A549 (cell line): ENCODE measurements at regions not wholly inside any gene's neighbourhood (a gene's known extent, or its start where the extent isn't known, plus 50 kb on each side); places are given as distances from the start of the nearest gene placed in this dataset.

Experiments
- ATAC-seq, 2 experiments: fragments of 200-7000 bp in 1 of 2; fragments of >200 bp in 1 of 2; cut with Nextera tagmentation in 1 of 2; cut with Tn5 transposase in 1 of 2; 3 replicates each; pipeline versions ENCODE4 v1.8.0 to v1.9.1; 2018 to 2020; ENCODE audit warnings: mild to moderate bottlenecking in 1 of 2, moderate library complexity in 1 of 2
- CTCF ChIA-PET: fragments of 300-600 bp; sonication (Branson Sonifier 250); formaldehyde crosslinking; extraction: SDS; loops from one replicate; lab custom pipeline; 2021; ENCODE audit warnings: antibody characterized with exemption, inconsistent platforms; lab: Yijun Ruan, JAX
- POLR2A ChIA-PET: fragments of 350-600 bp; formaldehyde crosslinking; extraction: SDS; loops from one replicate; lab custom pipeline; 2021; ENCODE audit warnings: antibody characterized with exemption, inconsistent platforms; lab: Yijun Ruan, JAX
- DNase-seq, 2 experiments: peaks; one replicate each; pipeline versions ENCODE4 v3.0.0 to v3.0.0-alpha.2; 2011 to 2016; ENCODE audit warnings: low read depth in 1 of 2, low spot score in 1 of 2
- FAIRE-seq: peaks from 2 replicates; lab custom pipeline; 2011; peaks lifted over from hg19 to GRCh38; lab: Jason Lieb, UNC
- H3K27ac ChIP-seq, 2 experiments: fragments of >200 bp; sonication (Bioruptor Twin); formaldehyde crosslinking; 3 replicates each; pipeline ENCODE4 v1.5.1; 2016 to 2017
- H3K4me1 ChIP-seq: fragments of >200 bp; sonication (Bioruptor Twin); formaldehyde crosslinking; 3 replicates; pipeline ENCODE4 v1.6.1; 2016
- H3K4me2 ChIP-seq: fragments of >200 bp; sonication (Bioruptor Twin); formaldehyde crosslinking; 3 replicates; pipeline ENCODE4 v1.6.1; 2016
- H3K4me3 ChIP-seq: fragments of >200 bp; sonication (Bioruptor Twin); formaldehyde crosslinking; 3 replicates; pipeline ENCODE4 v1.5.1; 2016
- H3K9me3 ChIP-seq: fragments of >200 bp; sonication (Bioruptor Twin); formaldehyde crosslinking; 3 replicates; pipeline ENCODE4 v1.6.1; 2016
- BHLHE40 ChIP-seq: IDR thresholded peaks from 2 replicates; pipeline ENCODE4 v1.6.1; 2012; ENCODE audit warnings: low read depth, low read length, inconsistent platforms
- CBX8 ChIP-seq: fragments of 200-600 bp; sonication (generic); IDR thresholded peaks from 2 replicates; pipeline ENCODE4 v1.6.1; 2016
- CHD2 ChIP-seq: fragments of 150-350 bp; IDR thresholded peaks from 2 replicates; pipeline ENCODE4 v1.6.1; 2014; ENCODE audit warnings: low read length; ENCODE audit not compliant: partially characterized antibody
- CHD4 ChIP-seq: fragments of 200-600 bp; sonication (generic); IDR thresholded peaks from 2 replicates; pipeline ENCODE4 v1.6.1; 2016; ENCODE audit warnings: antibody characterized with exemption, mild to moderate bottlenecking, borderline replicate concordance
- FOXS1 ChIP-seq: fragments of 250-450 bp; sonication (Bioruptor Pico); IDR thresholded peaks from 2 replicates; pipeline ENCODE4 v1.5.0; 2020; ENCODE audit warnings: mild to moderate bottlenecking, moderate library complexity
- HOXA7 ChIP-seq: fragments of 250-450 bp; sonication (Bioruptor Pico); IDR thresholded peaks from 2 replicates; pipeline ENCODE4 v1.5.0; 2020; ENCODE audit warnings: mild to moderate bottlenecking, moderate library complexity
- HOXB5 ChIP-seq: fragments of 250-450 bp; sonication (Bioruptor Pico); IDR thresholded peaks from 2 replicates; pipeline ENCODE4 v1.5.0; 2020; ENCODE audit warnings: mild to moderate bottlenecking, moderate library complexity
- KDM1A ChIP-seq: fragments of 200-600 bp; sonication (generic); IDR thresholded peaks from 2 replicates; pipeline ENCODE4 v1.6.1; 2016; ENCODE audit warnings: low read depth, mild to moderate bottlenecking
- NPAS2 ChIP-seq: fragments of 250-450 bp; sonication (Bioruptor Pico); IDR thresholded peaks from 2 replicates; pipeline ENCODE4 v1.8.0; 2022; ENCODE audit warnings: mild to moderate bottlenecking, moderate library complexity, borderline replicate concordance
- RARB ChIP-seq: fragments of 250-450 bp; sonication (Bioruptor Pico); IDR thresholded peaks from 2 replicates; pipeline ENCODE4 v1.8.0; 2021; ENCODE audit warnings: mild to moderate bottlenecking, moderate library complexity
- RNF2 ChIP-seq: fragments of 200-600 bp; sonication (generic); IDR thresholded peaks from 2 replicates; pipeline ENCODE4 v1.6.1; 2016; ENCODE audit warnings: low read depth, mild to moderate bottlenecking, antibody characterized with exemption, moderate library complexity, borderline replicate concordance
- SREBF2 ChIP-seq: fragments of 450-650 bp; IDR thresholded peaks from 2 replicates; pipeline ENCODE4 v1.6.1; 2014; ENCODE audit warnings: mild to moderate bottlenecking, moderate library complexity
- TFCP2L1 ChIP-seq: fragments of 250-450 bp; sonication (Bioruptor Pico); IDR thresholded peaks from 2 replicates; pipeline ENCODE4 v1.5.0; 2021; ENCODE audit warnings: mild to moderate bottlenecking
- ZNF302 ChIP-seq: fragments of 250-450 bp; sonication (Bioruptor Pico); IDR thresholded peaks from 2 replicates; pipeline ENCODE4 v1.9.0; 2021; ENCODE audit warnings: inconsistent platforms, mild to moderate bottlenecking, moderate library complexity
- WGBS: methylation state at CpG from one replicate; pipeline ENCODE4 v1.1.6; 2017; ENCODE audit errors: missing lambda C conversion rate; 5-methylcytosine and 5-hydroxymethylcytosine counted together
- TF ChIP-seq, protein P1 (sequence below): fragments of 250-450 bp; sonication (Bioruptor Pico); IDR thresholded peaks from 2 replicates; pipeline ENCODE4 v1.5.0; 2021; ENCODE audit warnings: mild to moderate bottlenecking, moderate library complexity, borderline replicate concordance
- TF ChIP-seq, protein P2 (sequence below): fragments of 150-350 bp; IDR thresholded peaks from 2 replicates; pipeline ENCODE4 v1.6.1; 2014; ENCODE audit warnings: low read depth, mild to moderate bottlenecking, low read length
- TF ChIP-seq, protein P3 (sequence below): IDR thresholded peaks from 2 replicates; pipeline ENCODE4 v1.6.1; 2012; ENCODE audit warnings: low read depth, borderline replicate concordance
- TF ChIP-seq, protein P4 (sequence below): IDR thresholded peaks from 2 replicates; pipeline ENCODE4 v1.6.1; 2012
- TF ChIP-seq, protein P5 (sequence below): fragments of 250-450 bp; sonication (Bioruptor Pico); IDR thresholded peaks from 2 replicates; pipeline ENCODE4 v1.5.0; 2020; ENCODE audit warnings: low read depth, mild to moderate bottlenecking, moderate library complexity

DNA sequence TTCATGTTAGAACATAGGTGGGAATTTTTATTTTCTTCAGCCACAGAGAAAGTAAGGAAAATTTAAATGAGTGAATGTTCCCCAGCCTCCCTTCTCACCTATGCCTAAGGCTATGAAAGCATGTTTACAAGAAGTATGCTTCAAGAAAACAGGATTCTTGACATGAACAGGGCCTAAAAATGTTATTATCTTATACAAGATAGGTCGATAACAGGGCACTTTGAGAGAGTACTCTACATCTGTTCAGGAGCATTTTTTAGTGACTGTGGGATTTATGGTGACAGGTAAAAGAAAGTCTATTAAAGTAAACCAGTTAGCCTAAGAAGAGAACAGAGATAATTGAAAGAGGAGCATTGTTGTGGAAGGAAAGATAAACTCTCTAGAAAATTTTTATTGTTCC, 222.9 kb upstream of the DAAM1 start:
- no peak overlapping the region for H3K4me3 ChIP-seq
- ChIA-PET POLR2A (no interaction called here), CTCF (interaction anchor here (1.6 kb wide), 1 partner anchor 327 kb away, joined by 5 read pairs; no protein-coding TSS in a partner anchor)
- no peak overlapping the region for H3K4me2 ChIP-seq
- TF ChIP-seq TFCP2L1 (CRISPR knock-in tag) (no peak), RARB (CRISPR knock-in tag) (no peak), NPAS2 (CRISPR knock-in tag) (no peak), RNF2 (no peak), KDM1A (no peak), CHD4 (no peak), BHLHE40 (no peak), ZNF302 (CRISPR knock-in tag) (no peak), CBX8 (no peak)
- TF ChIP-seq, protein P1, sequence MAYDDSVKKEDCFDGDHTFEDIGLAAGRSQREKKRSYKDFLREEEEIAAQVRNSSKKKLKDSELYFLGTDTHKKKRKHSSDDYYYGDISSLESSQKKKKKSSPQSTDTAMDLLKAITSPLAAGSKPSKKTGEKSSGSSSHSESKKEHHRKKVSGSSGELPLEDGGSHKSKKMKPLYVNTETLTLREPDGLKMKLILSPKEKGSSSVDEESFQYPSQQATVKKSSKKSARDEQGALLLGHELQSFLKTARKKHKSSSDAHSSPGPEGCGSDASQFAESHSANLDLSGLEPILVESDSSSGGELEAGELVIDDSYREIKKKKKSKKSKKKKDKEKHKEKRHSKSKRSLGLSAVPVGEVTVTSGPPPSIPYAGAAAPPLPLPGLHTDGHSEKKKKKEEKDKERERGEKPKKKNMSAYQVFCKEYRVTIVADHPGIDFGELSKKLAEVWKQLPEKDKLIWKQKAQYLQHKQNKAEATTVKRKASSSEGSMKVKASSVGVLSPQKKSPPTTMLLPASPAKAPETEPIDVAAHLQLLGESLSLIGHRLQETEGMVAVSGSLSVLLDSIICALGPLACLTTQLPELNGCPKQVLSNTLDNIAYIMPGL (CRISPR knock-in tag): no peak
- TF ChIP-seq, protein P2, sequence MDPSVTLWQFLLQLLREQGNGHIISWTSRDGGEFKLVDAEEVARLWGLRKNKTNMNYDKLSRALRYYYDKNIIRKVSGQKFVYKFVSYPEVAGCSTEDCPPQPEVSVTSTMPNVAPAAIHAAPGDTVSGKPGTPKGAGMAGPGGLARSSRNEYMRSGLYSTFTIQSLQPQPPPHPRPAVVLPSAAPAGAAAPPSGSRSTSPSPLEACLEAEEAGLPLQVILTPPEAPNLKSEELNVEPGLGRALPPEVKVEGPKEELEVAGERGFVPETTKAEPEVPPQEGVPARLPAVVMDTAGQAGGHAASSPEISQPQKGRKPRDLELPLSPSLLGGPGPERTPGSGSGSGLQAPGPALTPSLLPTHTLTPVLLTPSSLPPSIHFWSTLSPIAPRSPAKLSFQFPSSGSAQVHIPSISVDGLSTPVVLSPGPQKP: no peak
- TF ChIP-seq, protein P3, sequence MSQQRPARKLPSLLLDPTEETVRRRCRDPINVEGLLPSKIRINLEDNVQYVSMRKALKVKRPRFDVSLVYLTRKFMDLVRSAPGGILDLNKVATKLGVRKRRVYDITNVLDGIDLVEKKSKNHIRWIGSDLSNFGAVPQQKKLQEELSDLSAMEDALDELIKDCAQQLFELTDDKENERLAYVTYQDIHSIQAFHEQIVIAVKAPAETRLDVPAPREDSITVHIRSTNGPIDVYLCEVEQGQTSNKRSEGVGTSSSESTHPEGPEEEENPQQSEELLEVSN: no peak
- TF ChIP-seq, protein P4, sequence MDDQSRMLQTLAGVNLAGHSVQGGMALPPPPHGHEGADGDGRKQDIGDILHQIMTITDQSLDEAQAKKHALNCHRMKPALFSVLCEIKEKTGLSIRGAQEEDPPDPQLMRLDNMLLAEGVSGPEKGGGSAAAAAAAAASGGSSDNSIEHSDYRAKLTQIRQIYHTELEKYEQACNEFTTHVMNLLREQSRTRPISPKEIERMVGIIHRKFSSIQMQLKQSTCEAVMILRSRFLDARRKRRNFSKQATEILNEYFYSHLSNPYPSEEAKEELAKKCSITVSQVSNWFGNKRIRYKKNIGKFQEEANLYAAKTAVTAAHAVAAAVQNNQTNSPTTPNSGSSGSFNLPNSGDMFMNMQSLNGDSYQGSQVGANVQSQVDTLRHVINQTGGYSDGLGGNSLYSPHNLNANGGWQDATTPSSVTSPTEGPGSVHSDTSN: no peak
- H3K9me3 ChIP-seq: no peaks in the 10 kb centered on the region
- WGBS: 3% methylated on average over 1 of the region's 1 CpG
- H3K27ac ChIP-seq: no peak overlapping the region
- DNase-seq: no peak
- H3K4me1 ChIP-seq: no peaks in the 10 kb centered on the region
- FAIRE-seq: no peak
- no peak for ATAC-seq

DNA sequence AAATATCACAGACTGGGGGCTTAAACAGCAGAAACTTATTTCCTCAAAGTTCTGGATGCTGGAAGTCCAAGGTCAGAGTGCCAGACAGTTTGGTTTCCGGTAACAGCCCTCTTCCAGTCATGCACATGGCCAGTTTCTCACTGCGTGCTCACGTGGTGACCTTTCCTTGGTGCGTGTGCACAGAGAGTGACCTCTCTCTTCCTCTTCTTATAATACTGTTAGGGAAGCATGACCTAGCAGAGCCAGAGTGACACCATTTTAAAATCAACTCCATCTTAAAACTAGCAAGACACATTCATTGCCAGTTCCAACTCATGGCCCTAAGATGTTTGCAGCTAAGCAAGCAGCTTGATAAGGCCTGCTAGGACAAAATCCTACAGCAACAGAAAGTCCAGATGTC, 221.5 kb upstream of the DAAM1 start:
- ChIA-PET CTCF (interaction anchor here (0.8 to 1.6 kb wide), 3 partner anchors 33 to 328 kb away, joined by 3 to 5 read pairs (median 3); no protein-coding TSS in a partner anchor), POLR2A (no interaction called here)
- H3K4me3 ChIP-seq: no peak overlapping the region
- DNase-seq: no peak
- TF ChIP-seq HOXB5 (CRISPR knock-in tag) (no peak), NPAS2 (CRISPR knock-in tag) (no peak), CHD2 (no peak), BHLHE40 (no peak), FOXS1 (no peak), HOXA7 (CRISPR knock-in tag) (no peak), SREBF2 (no peak)
- TF ChIP-seq, protein P5, sequence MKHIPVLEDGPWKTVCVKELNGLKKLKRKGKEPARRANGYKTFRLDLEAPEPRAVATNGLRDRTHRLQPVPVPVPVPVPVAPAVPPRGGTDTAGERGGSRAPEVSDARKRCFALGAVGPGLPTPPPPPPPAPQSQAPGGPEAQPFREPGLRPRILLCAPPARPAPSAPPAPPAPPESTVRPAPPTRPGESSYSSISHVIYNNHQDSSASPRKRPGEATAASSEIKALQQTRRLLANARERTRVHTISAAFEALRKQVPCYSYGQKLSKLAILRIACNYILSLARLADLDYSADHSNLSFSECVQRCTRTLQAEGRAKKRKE: no peak
- H3K27ac ChIP-seq: no peak overlapping the region
- 82% methylated on average over 4 of the region's 4 CpGs for WGBS
- H3K4me2 ChIP-seq: no peak overlapping the region
- H3K9me3 ChIP-seq: no peaks in the 10 kb centered on the region
- ATAC-seq: no peak
- no peak for FAIRE-seq
- H3K4me1 ChIP-seq: no peaks in the 10 kb centered on the region
